Stimulated activated CD8-positive, alpha-beta memory T cell treated with anti-CD3 and anti-CD28 coated beads, Interleukin-12 subunit alpha, Interleukin-12 subunit beta, amount 100 ng/mL, for 1 hour (primary cell): ENCODE measurements at regions not wholly inside any gene's neighbourhood (a gene's known extent, or its start where the extent isn't known, plus 50 kb on each side); places are given as distances from the start of the nearest gene placed in this dataset.
"Not testable (repeated sequence)": the region's sequence is repeated elsewhere in the genome, so short reads cannot be mapped to it uniquely, and the experiment has no call there.

Experiments
- DNase-seq: peaks from one replicate; pipeline ENCODE4 v3.0.0-alpha.2; 2020; ENCODE audit warnings: low read depth

DNA sequence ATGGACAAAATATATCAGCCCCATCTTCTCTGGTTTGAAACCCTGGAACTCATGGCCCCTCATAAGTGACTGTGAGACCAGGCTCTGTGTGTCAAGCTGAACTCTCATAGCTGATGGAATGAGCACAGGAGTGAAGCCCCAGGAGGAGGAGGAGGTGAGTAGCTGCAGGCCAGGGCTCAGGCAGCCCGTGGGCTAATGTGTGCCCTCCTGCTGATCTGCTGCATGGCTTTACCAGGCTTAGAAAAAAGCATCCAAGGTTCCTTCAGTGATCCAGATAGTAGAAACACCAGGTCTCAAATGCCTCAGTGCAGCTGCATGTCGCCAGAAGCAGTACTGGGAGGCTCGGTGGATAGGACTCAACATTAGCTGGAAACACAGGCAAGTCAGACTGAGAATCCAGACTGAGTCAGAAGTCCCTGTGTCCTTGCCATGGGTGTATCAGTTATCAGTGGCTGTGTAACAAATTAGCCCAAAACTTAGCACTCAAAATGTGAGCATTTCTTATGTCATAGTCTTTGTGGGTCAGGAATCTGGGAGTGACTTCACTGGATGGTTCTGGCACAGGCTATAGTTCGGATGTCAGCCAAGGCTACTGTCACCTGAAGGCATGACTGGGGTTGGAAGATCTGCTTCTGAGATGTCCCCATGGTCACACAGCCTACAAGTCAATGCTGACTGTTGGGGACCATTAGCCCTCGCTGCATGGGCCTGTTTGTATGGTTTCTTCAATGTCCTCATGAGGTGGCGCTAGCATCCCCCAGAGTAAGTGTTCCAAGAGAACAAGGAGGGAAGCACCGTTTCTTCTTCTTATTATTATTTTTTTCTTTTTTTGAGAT lies 255.4 kb upstream of the IRF2BP2 start:
- DNase-seq = no peak

- DNase-seq = no peak
These were observed 254.1 kb upstream of the IRF2BP2 start for GRCh38 chr1:234864116-234864515.

- no peak for DNase-seq
These were observed 253.6 kb upstream of the IRF2BP2 start for GRCh38 chr1:234863551-234863971.

- DNase-seq = no peak
These were observed 253.1 kb upstream of the IRF2BP2 start for GRCh38 chr1:234862944-234863515.

- DNase-seq = no peak
These were observed 252.5 kb upstream of the IRF2BP2 start for GRCh38 chr1:234862360-234862943.

DNA sequence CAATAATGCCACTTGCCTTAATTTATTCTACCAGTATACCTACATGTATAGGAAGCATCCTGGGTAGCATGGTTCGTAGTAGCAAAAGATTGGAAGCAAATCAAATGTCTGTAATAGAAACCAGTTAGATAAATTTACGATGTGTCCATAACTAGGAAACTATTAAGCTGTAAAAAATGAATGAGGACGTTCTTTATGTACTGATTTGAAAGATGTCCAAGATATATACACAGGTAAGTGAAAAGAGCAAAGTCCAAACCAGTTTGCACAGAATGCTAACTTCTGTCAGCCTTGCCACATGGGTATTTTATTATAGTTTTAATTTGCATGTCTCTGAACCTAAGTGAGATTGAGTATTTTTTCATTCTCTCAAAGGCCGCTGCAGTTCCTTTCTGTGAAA lies 251.8 kb upstream of the IRF2BP2 start:
- DNase-seq = no peak

DNA sequence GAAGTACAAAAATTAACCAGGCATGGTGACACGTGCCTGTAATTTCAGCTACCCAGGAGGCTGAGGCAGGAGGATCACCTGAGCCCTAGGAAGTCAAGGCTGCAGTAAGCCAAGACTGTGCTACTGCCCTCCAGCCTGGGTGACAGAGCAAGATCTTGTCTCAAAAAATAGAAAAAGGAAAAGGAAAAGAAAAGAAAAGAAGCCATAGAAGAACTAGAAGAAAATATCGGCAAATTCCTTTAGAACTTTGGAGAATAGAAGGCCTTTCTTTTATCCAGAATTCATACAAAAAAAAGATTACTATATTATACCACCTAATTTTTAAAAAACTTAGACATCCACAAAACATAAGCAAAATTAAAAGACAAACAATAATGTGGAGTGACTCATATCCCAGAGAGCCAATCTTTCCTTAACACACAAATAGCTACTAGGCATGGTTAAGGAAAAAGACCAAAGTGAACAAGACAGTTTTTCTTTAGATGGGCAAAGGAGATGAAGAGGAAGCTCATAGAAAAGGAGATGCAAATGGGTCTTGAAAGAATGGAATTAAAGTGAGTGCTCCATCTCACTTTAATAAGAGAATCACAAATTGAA lies 251.1 kb upstream of the IRF2BP2 start:
- DNase-seq = no peak

DNA sequence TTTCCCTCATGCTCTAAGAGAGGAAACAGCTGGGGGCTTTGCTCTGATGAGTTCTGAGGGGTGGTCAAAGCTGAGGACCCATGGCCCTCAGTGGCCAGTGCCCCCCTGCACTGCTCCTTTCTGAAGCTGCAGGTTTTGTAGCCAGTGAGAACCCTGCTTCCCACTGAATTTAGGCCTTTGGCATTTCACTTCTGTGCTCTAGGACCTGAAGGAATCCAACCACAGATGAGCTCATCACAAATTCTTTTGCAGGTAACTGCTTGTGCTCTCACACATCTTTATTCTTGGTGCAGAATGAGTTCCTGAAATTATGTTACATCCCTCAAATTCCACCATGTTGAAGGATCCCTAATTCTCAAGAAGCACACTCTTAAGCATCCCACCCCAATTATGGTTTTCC lies 248.7 kb upstream of the IRF2BP2 start:
- DNase-seq = no peak

DNA sequence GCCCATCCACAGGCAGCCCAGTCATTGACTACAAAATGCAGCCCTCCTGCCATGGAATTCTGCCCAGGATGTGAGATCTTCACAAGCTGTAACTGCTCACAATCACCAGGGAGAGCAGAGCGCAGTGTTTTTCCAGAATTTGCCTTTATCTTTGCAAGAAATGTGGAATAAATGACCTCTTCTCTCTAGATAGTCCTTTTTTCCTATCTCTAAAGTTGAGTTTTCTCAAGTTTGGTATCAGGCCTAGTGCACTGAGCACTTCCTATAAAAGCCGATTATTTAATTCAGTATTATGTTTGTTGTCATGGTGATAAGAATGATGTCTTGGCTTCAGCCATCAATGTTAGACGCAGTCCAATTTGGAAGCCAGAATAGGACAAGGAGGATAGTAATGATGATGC lies 246.9 kb upstream of the IRF2BP2 start:
- no peak for DNase-seq

GRCh38 chr1:234855851-234856250 lies 245.9 kb upstream of the IRF2BP2 start:
- no peak for DNase-seq

DNA sequence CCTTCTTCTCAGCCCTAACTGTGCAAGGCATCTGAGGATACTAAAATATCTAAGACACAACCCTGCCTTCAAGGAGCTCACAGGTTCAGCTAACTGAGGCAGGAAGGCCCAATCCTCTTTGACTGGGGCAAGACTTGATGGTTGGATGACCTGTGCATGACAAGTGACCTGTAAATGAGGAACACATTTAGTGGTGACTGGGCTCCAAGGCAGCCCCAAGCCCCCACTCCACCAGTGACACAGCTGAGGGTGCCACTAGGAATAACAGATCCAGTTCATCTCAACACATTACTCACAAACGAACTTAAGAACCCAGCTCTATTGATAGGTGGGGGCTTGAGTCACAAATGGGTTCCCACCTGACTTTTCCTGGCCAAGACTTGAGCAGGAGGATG lies 244.7 kb upstream of the IRF2BP2 start:
- DNase-seq = no peak

- DNase-seq = no peak
These were observed 244.1 kb upstream of the IRF2BP2 start for GRCh38 chr1:234853906-234854644.

- no peak for DNase-seq
These were observed 242.7 kb upstream of the IRF2BP2 start for GRCh38 chr1:234852659-234853058.

DNA sequence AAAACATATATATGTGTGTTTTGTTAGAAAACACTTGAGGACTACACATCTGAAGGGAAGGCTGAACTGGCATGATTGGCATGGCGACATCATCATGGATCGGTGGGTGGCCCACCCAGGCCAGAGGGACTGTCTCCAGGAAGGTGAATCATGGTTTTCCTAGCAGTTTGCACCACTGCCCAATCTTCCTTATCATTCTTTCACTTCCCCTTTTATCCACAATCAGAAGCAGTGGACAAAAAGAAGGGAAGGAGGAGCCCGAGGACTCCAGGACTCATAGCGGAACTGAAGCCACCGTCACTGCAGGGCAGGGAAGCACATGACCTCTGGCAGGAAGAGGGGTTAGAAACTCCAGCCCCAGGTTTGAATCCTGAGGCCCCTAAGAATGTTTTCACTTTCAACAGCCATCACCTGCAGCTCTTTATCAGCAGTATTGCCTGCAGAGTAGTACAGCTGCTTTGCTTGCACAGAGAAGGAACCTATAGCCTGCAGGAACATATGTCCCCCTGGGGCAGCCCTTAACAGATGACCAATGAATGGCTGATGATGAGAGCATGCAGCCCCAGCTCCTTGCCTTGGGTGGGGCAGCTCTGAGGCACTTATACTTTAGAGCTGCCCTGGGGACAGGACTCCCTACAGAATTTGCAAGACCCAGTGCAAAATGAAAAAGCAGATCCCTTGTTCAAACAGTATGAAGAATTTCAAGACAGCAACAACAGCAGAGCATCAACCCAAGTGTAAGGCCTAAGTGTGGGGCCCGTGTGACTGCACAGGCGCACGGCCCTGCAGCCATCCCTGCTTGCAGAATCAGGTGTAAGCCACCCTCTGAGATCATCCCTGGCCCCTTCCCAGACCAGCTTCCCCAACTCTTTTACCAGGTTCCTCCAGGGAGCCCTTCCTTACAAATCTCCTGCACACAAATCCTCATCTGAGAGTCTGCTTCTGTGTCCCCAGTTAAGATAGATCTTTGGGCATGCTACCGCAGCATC lies 241.8 kb upstream of the IRF2BP2 start:
- no peak for DNase-seq

DNA sequence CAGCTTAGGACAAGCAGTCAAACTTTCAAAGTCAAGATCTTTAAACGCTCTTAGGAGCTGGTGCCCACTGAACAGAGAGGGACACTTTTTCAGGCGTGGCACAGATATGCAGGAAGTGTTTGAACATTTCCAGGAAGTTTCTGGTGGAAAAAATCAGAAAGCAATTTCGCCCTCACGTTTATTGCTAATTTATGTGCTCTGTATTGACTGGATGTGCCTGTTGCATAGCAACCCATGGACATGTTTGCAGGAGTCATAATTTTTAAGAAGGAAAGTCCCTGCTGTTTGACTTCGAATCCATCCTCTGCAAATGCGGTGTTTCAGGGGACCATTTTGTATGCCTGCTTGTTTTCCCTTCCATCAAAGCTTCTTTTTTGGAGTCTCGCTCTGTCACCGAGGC lies 239.9 kb upstream of the IRF2BP2 start:
- no peak for DNase-seq

GRCh38 chr1:234848972-234849649 lies 239.1 kb upstream of the IRF2BP2 start:
- DNase-seq = no peak

DNA sequence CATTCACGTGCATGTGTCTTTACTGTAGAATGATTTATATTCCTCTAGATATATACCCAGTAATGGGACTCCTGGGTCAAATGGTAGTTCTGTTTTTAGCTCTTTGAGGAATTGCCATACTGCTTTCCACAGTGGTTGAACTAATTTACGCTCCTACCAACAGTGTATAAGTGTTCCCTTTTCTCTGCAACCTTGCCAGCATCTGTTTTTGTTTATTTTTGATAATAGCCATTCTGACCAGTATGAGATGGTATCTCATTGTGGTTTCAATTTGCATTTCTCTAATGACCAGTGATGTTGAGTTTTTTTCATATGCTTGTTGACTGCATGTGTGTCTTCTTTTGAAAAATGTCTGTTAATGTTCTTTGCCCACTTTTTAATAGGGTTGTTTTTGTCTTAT lies 236.8 kb upstream of the IRF2BP2 start:
- DNase-seq = not testable (repeated sequence)

GRCh38 chr1:234845836-234846235 lies 235.9 kb upstream of the IRF2BP2 start:
- no peak for DNase-seq

DNA sequence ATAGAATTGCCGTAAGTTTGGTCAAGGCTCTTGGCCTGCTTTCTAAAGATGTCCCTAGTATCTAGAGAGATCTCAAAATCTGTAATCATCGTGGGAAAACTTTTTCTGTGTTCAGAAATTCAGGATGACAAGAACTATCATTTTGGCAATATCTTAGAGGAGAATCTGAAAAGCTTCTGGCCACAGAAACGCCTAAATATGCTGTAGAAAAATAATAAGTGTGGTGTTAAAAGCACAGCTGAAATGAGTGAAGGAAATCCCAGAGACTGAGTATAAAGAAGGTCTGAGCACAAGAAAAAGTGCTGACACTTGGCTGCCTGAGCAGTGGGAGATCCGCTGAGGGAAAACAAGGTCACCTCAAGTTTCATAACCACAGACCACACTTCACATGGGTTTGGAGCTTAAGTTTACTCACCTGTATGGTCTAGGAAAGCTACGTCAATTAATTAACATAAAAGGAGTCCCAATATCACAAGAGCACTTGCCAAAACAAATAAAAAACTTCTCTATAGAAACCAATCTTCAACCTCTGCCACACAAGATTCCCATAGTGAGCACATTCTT lies 235.2 kb upstream of the IRF2BP2 start:
- DNase-seq = peak; percentile 9

DNA sequence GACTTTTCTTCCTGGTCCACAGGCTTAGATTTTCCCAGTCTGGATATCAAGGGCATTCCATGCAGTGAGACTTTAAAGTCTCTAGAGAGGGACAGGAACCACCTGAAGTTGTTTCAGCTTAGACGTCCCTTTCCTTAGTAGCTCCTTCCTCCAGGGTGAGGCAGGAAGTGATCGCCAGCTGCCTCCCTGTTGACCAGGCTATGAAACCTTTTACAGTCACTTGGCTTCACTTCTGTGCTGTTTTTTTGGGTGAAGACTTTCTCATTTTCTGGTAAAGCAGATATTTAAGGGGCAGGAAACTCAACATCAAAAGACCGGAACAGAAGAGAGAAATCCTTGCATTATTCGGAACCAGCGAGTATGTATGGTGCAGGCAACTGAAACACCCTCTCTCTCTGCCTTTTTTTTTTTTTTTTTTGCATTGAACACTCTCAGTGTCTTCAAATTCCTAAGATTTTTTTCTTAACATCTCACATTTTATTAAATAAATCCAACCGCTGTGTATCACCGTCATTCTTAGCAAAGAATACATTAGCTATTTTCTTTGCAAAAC lies 234.6 kb upstream of the IRF2BP2 start:
- no peak for DNase-seq
